HL-60 (cell line): ENCODE measurements at regions not wholly inside any gene's neighbourhood (a gene's known extent, or its start where the extent isn't known, plus 50 kb on each side); places are given as distances from the start of the nearest gene placed in this dataset.

Experiments used
- CTCF ChIP-seq: IDR thresholded peaks from one replicate; pipeline ENCODE4 v1.5.1; 2011; ENCODE audit warnings: low read length, control low read depth, inconsistent platforms; ENCODE audit not compliant: insufficient read depth
- GABPA ChIP-seq: IDR thresholded peaks from 2 replicates; pipeline ENCODE4 v1.6.1; 2012; ENCODE audit warnings: low read depth
- POLR2AphosphoS5 ChIP-seq: IDR thresholded peaks from 2 replicates; pipeline ENCODE4 v1.6.1; 2012; ENCODE audit warnings: low read depth
- TF ChIP-seq, protein P1 (sequence below): IDR thresholded peaks from 2 replicates; pipeline ENCODE4 v1.6.1; 2012; ENCODE audit warnings: low read depth; ENCODE audit not compliant: insufficient replicate concordance

GRCh38 chr2:176579608-176580007 is 310.4 kb downstream of the MTX2 start:
- TF ChIP-seq CTCF (no peak), GABPA (no peak), POLR2AphosphoS5 (no peak)
- TF ChIP-seq, protein P1, sequence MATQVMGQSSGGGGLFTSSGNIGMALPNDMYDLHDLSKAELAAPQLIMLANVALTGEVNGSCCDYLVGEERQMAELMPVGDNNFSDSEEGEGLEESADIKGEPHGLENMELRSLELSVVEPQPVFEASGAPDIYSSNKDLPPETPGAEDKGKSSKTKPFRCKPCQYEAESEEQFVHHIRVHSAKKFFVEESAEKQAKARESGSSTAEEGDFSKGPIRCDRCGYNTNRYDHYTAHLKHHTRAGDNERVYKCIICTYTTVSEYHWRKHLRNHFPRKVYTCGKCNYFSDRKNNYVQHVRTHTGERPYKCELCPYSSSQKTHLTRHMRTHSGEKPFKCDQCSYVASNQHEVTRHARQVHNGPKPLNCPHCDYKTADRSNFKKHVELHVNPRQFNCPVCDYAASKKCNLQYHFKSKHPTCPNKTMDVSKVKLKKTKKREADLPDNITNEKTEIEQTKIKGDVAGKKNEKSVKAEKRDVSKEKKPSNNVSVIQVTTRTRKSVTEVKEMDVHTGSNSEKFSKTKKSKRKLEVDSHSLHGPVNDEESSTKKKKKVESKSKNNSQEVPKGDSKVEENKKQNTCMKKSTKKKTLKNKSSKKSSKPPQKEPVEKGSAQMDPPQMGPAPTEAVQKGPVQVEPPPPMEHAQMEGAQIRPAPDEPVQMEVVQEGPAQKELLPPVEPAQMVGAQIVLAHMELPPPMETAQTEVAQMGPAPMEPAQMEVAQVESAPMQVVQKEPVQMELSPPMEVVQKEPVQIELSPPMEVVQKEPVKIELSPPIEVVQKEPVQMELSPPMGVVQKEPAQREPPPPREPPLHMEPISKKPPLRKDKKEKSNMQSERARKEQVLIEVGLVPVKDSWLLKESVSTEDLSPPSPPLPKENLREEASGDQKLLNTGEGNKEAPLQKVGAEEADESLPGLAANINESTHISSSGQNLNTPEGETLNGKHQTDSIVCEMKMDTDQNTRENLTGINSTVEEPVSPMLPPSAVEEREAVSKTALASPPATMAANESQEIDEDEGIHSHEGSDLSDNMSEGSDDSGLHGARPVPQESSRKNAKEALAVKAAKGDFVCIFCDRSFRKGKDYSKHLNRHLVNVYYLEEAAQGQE: no peak
